Cardiac fibroblast (primary cell): ENCODE measurements at regions not wholly inside any gene's neighbourhood (a gene's known extent, or its start where the extent isn't known, plus 50 kb on each side); places are given as distances from the start of the nearest gene placed in this dataset.
A peak's percentile ranks its signal among the peaks of the same experiment; 100 is the strongest.

Experiments
- DNase-seq, 2 donors: peaks; one replicate each; pipeline versions ENCODE4 v3.0.0 to v3.0.0-alpha.2; 2010; ENCODE audit warnings: low read depth in 2 of 2
- H3K4me3 ChIP-seq, 2 donors: replicated peaks in 1 of 2; 1 replicate in 1 of 2; 2 replicates in 1 of 2; pipeline ENCODE4 v1.5.1; 2011; ENCODE audit warnings: low read depth in 2 of 2, low read length in 2 of 2, mild to moderate bottlenecking in 2 of 2, moderate library complexity in 1 of 2
- TF ChIP-seq, protein P1 (sequence below): IDR thresholded peaks from one replicate; pipeline ENCODE4 v1.5.1; 2011; ENCODE audit warnings: low read depth, mild to moderate bottlenecking, low read length, inconsistent platforms

DNA sequence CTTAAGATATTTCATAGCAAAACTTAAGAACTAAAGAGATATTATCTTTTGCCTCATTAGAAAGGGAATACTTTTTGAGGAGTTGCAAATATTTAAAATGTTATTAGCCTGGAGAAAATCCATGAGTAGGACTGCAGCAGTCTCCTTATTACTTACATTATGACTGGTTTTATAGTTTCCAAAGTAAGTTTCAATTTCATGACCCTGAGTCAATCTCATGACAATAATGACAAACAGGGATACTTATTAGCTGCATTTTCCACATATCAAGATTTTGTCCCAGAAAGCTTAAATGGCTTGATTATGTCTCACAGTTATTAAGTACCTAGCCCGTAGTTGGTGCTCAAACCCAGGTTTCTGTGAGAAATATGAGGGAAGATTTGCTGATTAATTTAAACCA is 150.8 kb upstream of the ZEB2 start:
- H3K4me3 ChIP-seq, result no peak overlapping the region
- TF ChIP-seq, protein P1, sequence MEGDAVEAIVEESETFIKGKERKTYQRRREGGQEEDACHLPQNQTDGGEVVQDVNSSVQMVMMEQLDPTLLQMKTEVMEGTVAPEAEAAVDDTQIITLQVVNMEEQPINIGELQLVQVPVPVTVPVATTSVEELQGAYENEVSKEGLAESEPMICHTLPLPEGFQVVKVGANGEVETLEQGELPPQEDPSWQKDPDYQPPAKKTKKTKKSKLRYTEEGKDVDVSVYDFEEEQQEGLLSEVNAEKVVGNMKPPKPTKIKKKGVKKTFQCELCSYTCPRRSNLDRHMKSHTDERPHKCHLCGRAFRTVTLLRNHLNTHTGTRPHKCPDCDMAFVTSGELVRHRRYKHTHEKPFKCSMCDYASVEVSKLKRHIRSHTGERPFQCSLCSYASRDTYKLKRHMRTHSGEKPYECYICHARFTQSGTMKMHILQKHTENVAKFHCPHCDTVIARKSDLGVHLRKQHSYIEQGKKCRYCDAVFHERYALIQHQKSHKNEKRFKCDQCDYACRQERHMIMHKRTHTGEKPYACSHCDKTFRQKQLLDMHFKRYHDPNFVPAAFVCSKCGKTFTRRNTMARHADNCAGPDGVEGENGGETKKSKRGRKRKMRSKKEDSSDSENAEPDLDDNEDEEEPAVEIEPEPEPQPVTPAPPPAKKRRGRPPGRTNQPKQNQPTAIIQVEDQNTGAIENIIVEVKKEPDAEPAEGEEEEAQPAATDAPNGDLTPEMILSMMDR, result no peak
- no peak for DNase-seq

DNA sequence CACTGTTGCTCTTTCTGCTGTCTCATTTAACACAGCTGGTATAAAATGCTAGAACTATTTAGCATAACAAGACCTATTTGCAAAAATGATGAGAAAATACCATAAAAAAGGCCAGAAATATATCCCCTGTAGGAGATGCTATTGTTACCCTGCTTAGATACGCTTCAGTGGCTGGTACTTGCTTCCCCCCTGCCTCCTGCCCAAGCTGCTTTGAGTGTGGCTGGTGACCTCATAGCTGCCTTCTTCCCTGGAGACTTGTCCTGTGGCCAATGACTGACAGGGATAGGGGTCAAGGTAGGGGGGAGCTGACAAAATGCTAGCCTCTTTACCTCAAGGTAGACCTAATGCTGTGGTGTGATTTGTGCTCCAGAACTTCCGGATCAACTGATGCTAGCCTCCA is 150.2 kb upstream of the ZEB2 start:
- TF ChIP-seq, protein P1, result no peak
- H3K4me3 ChIP-seq, result no peak overlapping the region
- no peak for DNase-seq

DNA sequence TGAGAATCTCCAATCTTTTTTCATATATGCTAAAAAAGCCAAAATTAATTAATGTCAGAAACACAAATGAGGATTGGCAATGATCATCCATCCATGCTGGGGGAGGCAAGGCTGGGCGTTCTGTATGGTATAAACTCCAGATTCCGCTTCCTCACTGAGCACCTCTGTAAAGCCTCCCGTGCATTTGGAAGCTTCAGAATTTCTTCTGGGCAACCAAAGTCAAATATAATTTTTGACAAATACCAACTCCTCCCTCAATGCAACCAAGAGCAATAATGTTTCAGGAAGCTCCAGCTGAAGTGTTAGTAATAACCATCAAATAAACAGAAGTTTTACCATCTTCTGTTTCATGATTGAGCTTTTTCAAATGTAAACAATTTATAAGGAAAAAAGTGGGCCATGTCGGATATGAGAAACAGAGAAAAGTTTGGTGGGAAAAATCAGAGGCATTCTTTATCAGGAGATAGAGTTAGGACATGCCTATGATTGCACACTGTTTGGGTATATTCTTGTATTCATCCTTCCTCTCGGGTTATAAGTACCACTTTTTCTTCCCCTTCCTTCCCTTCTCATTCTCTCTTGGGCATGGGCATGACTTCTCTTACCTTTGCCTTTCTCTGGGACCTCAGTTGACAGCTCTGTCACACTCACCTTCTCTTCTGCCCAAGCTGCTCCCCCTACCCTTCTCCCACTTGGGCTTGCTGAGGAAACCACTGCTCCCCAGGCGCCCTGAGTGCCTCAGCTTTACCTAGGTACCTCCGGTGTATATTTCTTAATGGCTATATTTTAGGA is 149.5 kb upstream of the ZEB2 start:
- H3K4me3 ChIP-seq, result no peak overlapping the region
- DNase-seq, result no peak

DNA sequence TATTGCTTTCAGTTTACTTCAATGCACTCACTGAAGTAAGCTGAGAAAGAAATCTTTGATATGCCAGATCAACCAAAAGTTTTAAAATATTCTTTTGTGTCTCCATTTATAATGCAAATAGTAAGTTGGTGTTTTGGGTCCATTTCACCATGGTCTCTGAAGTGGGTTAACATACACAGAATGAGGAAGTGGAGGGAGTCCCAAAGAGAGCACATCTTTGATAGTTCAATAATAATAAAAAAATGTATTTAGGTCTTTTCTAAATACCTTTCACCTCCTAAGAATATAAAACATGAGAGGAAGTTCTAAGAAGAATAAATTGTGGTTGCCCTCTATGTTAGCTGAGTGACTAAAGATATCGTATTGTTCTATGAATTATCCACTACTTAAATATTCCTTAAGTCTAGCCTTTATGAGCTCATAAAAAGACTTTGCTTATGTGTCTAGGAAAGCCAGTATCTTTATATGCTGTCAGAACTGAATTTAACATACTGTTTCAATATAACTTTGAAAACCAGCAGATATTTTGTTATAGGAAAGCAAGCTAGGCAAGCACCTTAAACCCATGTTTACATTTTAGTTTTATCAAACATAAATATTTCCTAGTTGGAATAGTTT is 148.7 kb upstream of the ZEB2 start:
- DNase-seq, result no peak
- TF ChIP-seq, protein P1, result no peak
- H3K4me3 ChIP-seq, result no peak overlapping the region

More for the DNA sequence above, 149.5 kb upstream of the ZEB2 start:
- TF ChIP-seq, protein P1, result no peak

DNA sequence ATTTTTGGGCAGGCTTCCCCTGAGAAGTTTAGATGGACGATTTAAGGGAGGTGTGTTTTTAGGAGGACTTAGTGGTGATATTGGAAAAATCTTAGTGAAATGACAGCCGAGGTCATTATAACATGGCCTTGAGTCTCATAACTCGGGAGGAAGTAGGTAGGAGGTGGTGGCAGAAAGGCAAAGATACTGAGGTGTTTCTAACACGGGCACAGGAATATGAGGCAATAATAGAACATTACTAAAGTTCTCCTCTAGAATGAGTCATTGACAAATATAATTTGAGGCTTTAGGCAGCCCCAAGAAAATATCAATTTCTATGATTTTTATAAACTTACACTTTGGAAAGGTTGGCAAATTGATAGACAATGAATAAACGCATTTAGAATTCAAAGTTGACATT is 146.1 kb upstream of the ZEB2 start:
- DNase-seq, result peak; percentile 33 to 37
- TF ChIP-seq, protein P1, result no peak
- no peak overlapping the region for H3K4me3 ChIP-seq

DNA sequence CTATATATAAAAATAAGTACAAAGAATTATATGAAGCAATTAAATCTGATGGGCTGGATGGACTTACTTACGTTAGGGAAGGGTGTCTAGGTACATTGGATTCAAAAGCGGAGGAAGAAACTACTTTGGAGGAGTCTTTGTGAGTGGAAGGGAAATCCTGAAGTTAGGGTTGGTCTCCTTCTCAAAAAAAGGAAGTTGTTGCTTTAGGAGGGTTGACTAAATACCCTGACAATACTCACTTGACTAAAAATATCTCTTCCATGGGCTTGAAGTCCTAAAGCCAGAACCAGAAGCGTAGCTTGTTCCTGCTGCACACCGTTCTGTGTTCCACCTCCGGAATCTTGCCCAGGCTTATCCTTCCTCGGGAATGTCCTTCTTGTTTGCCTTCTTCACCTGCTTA is 143.3 kb upstream of the ZEB2 start:
- TF ChIP-seq, protein P1, result no peak
- DNase-seq, result no peak
- no peak overlapping the region for H3K4me3 ChIP-seq
